ENCODE measurements at regions not wholly inside any gene's neighbourhood (a gene's known extent, or its start where the extent isn't known, plus 50 kb on each side); places are given as distances from the start of the nearest gene placed in this dataset.

- TF ChIP-seq, protein P1, sequence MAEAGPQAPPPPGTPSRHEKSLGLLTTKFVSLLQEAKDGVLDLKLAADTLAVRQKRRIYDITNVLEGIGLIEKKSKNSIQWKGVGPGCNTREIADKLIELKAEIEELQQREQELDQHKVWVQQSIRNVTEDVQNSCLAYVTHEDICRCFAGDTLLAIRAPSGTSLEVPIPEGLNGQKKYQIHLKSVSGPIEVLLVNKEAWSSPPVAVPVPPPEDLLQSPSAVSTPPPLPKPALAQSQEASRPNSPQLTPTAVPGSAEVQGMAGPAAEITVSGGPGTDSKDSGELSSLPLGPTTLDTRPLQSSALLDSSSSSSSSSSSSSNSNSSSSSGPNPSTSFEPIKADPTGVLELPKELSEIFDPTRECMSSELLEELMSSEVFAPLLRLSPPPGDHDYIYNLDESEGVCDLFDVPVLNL (CRISPR knock-in tag; IDR thresholded peaks at IDR 0.05; ENCODE audit: low read depth), result no peak
- TF ChIP-seq NFIC (IDR thresholded peaks at IDR 0.05), result no peak
- TF ChIP-seq ZNF324 (CRISPR knock-in tag; IDR thresholded peaks at IDR 0.05), result no peak
- TF ChIP-seq HDAC2 (IDR thresholded peaks at IDR 0.05), result no peak
- TF ChIP-seq TARDBP (IDR thresholded peaks at IDR 0.05), result no peak
- TF ChIP-seq RAD21 (CRISPR knock-in tag; conservative IDR thresholded peaks at IDR 0.05 in 1 of 2, IDR thresholded peaks at IDR 0.05 in 1 of 2), result no peak
- TF ChIP-seq SETDB1 (IDR thresholded peaks at IDR 0.05; ENCODE audit: low read length), result no peak
Observed at GRCh38 chr5:155081618-155082017, 68.1 kb downstream of the KIF4B start.
